Kidney (tissue), 13 donors: ENCODE measurements at regions not wholly inside any gene's neighbourhood (a gene's known extent, or its start where the extent isn't known, plus 50 kb on each side); places are given as distances from the start of the nearest gene placed in this dataset.

Experiments used
- DNase-seq, 5 donors: peaks; one replicate each; pipeline ENCODE4 v3.0.0-alpha.2; 2013 to 2020
- FAIRE-seq: peaks from 2 replicates; lab custom pipeline; 2012; peaks lifted over from hg19 to GRCh38; lab: Jason Lieb, UNC
- H3K27ac ChIP-seq, 2 donors: one replicate each; pipeline ENCODE4 v1.7.0; 2013; ENCODE audit warnings: low read depth in 2 of 2, low read length in 2 of 2, inconsistent platforms in 1 of 2
- H3K27me3 ChIP-seq: one replicate; pipeline ENCODE4 v1.7.1; 2013; ENCODE audit warnings: low read length, inconsistent platforms; ENCODE audit not compliant: control insufficient read depth, insufficient read depth
- H3K36me3 ChIP-seq, 3 donors: one replicate each; pipeline versions ENCODE4 v1.7.0 to v1.7.1; 2013; ENCODE audit warnings: low read length in 3 of 3, control low read depth in 1 of 3, inconsistent platforms in 1 of 3; ENCODE audit not compliant: insufficient read depth in 3 of 3, control insufficient read depth in 2 of 3
- H3K4me1 ChIP-seq, 3 donors: one replicate each; pipeline versions ENCODE4 v1.7.0 to v1.7.1; 2013; ENCODE audit warnings: low read length in 3 of 3, inconsistent platforms in 1 of 3, low read depth in 1 of 3; ENCODE audit not compliant: control insufficient read depth in 2 of 3, insufficient read depth in 2 of 3
- H3K4me3 ChIP-seq, 3 donors: one replicate each; pipeline versions ENCODE4 v1.7.0 to v1.8.1; 2013; ENCODE audit warnings: low read length in 3 of 3, control low read depth in 1 of 3, inconsistent platforms in 1 of 3
- H3K9ac ChIP-seq, 3 donors: one replicate each; pipeline versions ENCODE4 v1.7.0 to v1.7.1; 2013; ENCODE audit warnings: low read length in 3 of 3, control low read depth in 1 of 3, inconsistent platforms in 1 of 3
- H3K9me3 ChIP-seq, 3 donors: one replicate each; pipeline versions ENCODE4 v1.7.0 to v1.7.1; 2013; ENCODE audit warnings: low read length in 3 of 3, control low read depth in 1 of 3, inconsistent platforms in 1 of 3; ENCODE audit not compliant: control insufficient read depth in 2 of 3, insufficient read depth in 1 of 3
- CTCF ChIP-seq: IDR thresholded peaks from 3 replicates; pipeline ENCODE4 v1.5.1; 2012; ENCODE audit warnings: mild to moderate bottlenecking, moderate library complexity, borderline replicate concordance; ENCODE audit not compliant: insufficient read depth; ENCODE audit errors: extremely low read depth
- intact Hi-C: fragments of 100-400 bp; cut with DNase I; formaldehyde crosslinking; loops from one replicate; pipeline ENCODE4 v1.11.1; 2022
- donor health status: control.
- donor health status: control.
- donor health status: control.
- donor health status: control.
- donor health status: control.
- donor health status: DM: yes; HTN: yes; CAD: no.
- donor health status: Normal renal cell carcinoma (clear cell type).

GRCh38 chr4:46520361-46520760 is 130.4 kb upstream of the GABRA2 start:
- DNase-seq (no peak), FAIRE-seq (no peak)
- no peak for TF ChIP-seq CTCF
- H3K9me3 ChIP-seq, result no peaks in the 10 kb centered on the region
- intact Hi-C loops, result no loop called here
- no peaks in the 10 kb centered on the region for H3K27me3 ChIP-seq
- no peak overlapping the region for H3K4me3 ChIP-seq
- no peak overlapping the region for H3K27ac ChIP-seq
- H3K4me1 ChIP-seq, result no peaks in the 10 kb centered on the region
- no peaks in the 10 kb centered on the region for H3K36me3 ChIP-seq
- H3K9ac ChIP-seq, result no peak overlapping the region

- no peak for FAIRE-seq
These were observed 126.0 kb upstream of the GABRA2 start for GRCh38 chr4:46515940-46516339.

GRCh38 chr4:46508216-46508615 is 118.3 kb upstream of the GABRA2 start:
- Histone ChIP-seq H3K9me3 (no peaks in the 10 kb centered on the region), H3K4me1 (no peaks in the 10 kb centered on the region), H3K36me3 (no peaks in the 10 kb centered on the region), H3K4me3 (no peak overlapping the region), H3K9ac (no peak overlapping the region), H3K27ac (no peak overlapping the region), H3K27me3 (no peaks in the 10 kb centered on the region)
- no peak for DNase-seq
- TF ChIP-seq CTCF, result no peak
- FAIRE-seq, result no peak
- intact Hi-C loops, result no loop called here

More at GRCh38 chr4:46515940-46516339, 126.0 kb upstream of the GABRA2 start:
- no peak for DNase-seq
- no peak overlapping the region for H3K27ac ChIP-seq
- no peaks in the 10 kb centered on the region for H3K36me3 ChIP-seq
- TF ChIP-seq CTCF, result no peak
- no peak overlapping the region for H3K4me3 ChIP-seq
- intact Hi-C loops, result no loop called here
- H3K4me1 ChIP-seq, result no peaks in the 10 kb centered on the region
- H3K9ac ChIP-seq, result no peak overlapping the region
- H3K27me3 ChIP-seq, result no peaks in the 10 kb centered on the region
- H3K9me3 ChIP-seq, result no peaks in the 10 kb centered on the region

GRCh38 chr4:46506876-46507275 is 116.9 kb upstream of the GABRA2 start:
- peak in 2 of 5 donors; percentile 10 to 27 for DNase-seq
- intact Hi-C loops, result no loop called here
- no peak for TF ChIP-seq CTCF
- H3K36me3 ChIP-seq, result no peaks in the 10 kb centered on the region
- H3K27ac ChIP-seq, result no peak overlapping the region
- H3K4me3 ChIP-seq, result no peak overlapping the region
- no peaks in the 10 kb centered on the region for H3K9me3 ChIP-seq
- H3K27me3 ChIP-seq, result no peaks in the 10 kb centered on the region
- no peak overlapping the region for H3K9ac ChIP-seq
- FAIRE-seq, result no peak
- H3K4me1 ChIP-seq, result no peaks in the 10 kb centered on the region
